ENCODE measurements at regions not wholly inside any gene's neighbourhood (a gene's known extent, or its start where the extent isn't known, plus 50 kb on each side); places are given as distances from the start of the nearest gene placed in this dataset.

DNA sequence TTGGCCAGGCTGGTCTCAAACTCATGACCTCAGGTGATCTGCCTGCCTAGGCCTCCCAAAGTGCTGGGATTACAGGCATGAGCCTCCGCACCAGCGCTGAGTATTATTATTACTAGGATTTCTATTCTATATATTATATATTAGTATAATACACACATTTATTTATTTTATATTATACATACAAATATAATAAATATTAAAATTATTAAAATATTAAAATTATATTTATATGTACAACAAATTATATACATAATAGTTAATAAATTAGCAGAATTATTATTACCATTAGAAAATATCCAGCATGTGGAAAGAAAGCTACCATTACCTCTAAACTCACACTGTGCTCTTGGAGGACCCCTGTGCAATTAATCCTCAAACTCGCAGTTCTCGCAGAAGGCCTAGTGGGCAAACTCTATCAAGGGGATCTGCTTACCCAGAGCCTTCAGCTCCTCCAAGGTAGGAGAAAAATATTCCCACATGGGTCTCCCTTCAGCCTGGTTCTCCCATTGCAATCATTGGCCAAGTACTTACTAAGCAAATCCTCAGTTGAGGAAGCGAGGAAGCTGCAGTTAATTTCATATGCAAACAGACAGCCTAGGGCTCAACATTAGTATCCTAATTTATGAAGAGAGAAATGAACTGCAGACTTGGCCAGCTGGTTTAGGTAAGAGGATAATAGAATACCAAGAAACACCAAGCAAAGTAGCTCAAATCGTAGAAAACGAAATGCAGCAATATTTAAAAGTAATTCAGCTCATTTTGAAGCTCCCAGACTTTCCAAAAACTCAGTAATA lies 241.4 kb upstream of the IRX5 start:
- TF ChIP-seq, protein P1, sequence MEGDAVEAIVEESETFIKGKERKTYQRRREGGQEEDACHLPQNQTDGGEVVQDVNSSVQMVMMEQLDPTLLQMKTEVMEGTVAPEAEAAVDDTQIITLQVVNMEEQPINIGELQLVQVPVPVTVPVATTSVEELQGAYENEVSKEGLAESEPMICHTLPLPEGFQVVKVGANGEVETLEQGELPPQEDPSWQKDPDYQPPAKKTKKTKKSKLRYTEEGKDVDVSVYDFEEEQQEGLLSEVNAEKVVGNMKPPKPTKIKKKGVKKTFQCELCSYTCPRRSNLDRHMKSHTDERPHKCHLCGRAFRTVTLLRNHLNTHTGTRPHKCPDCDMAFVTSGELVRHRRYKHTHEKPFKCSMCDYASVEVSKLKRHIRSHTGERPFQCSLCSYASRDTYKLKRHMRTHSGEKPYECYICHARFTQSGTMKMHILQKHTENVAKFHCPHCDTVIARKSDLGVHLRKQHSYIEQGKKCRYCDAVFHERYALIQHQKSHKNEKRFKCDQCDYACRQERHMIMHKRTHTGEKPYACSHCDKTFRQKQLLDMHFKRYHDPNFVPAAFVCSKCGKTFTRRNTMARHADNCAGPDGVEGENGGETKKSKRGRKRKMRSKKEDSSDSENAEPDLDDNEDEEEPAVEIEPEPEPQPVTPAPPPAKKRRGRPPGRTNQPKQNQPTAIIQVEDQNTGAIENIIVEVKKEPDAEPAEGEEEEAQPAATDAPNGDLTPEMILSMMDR (IDR thresholded peaks at IDR 0.05): no peak
- TF ChIP-seq POLR2AphosphoS5 (IDR thresholded peaks at IDR 0.05; ENCODE audit: low read depth, low read length): no peak
- no peak for TF ChIP-seq REST (IDR thresholded peaks at IDR 0.05; ENCODE audit: insufficient read depth in 1 of 2, low read depth in 2 of 2, low read length in 1 of 2)
- TF ChIP-seq SIN3A (IDR thresholded peaks at IDR 0.05; ENCODE audit: borderline replicate concordance, insufficient read depth, low read depth, low read length): no peak
- TF ChIP-seq TCF7L2 (IDR thresholded peaks at IDR 0.05; ENCODE audit: low read depth, low read length): no peak
